K562 (cell line): ENCODE measurements at regions not wholly inside any gene's neighbourhood (a gene's known extent, or its start where the extent isn't known, plus 50 kb on each side); places are given as distances from the start of the nearest gene placed in this dataset.
A peak's percentile ranks its signal among the peaks of the same experiment; 100 is the strongest.

Source experiments
- ARID3A ChIP-seq: IDR thresholded peaks from 2 replicates; pipeline ENCODE4 v1.6.1; 2012; ENCODE audit warnings: low read depth, low read length, improper control_type of control experiment, borderline replicate concordance
- CUX1 ChIP-seq: fragments of 200-800 bp; sonication (Bioruptor generic); IDR thresholded peaks from 2 replicates; pipeline ENCODE4 v1.6.1; 2016; ENCODE audit warnings: missing genetic modification characterization, missing compliant biosample characterization
- ELK3 ChIP-seq: fragments of 450-650 bp; formaldehyde crosslinking; IDR thresholded peaks from 2 replicates; pipeline ENCODE4 v1.4.0; 2020; ENCODE audit warnings: mild to moderate bottlenecking
- GATA2 ChIP-seq: sonication (generic); formaldehyde crosslinking; IDR thresholded peaks from 2 replicates; pipeline ENCODE4 v1.4.0; 2020; ENCODE audit warnings: mild to moderate bottlenecking, missing genetic modification reagents
- HCFC1 ChIP-seq: IDR thresholded peaks from 2 replicates; pipeline ENCODE4 v1.6.1; 2012; ENCODE audit warnings: low read depth, low read length, improper control_type of control experiment
- HNRNPK ChIP-seq: fragments of 200-400 bp; formaldehyde crosslinking; IDR thresholded peaks from one replicate; pipeline ENCODE4 v1.6.1; 2018; ENCODE audit warnings: mild to moderate bottlenecking, low read depth, low read length; ENCODE audit not compliant: poor library complexity, severe bottlenecking
- IRF1 ChIP-seq: sonication (generic); formaldehyde crosslinking; IDR thresholded peaks from 2 replicates; pipeline ENCODE4 v1.8.0; 2022; ENCODE audit warnings: missing genetic modification reagents, mild to moderate bottlenecking, borderline replicate concordance
- MCM2 ChIP-seq: fragments of 450-650 bp; IDR thresholded peaks from 2 replicates; pipeline ENCODE4 v1.6.1; 2017; ENCODE audit warnings: low read depth, mild to moderate bottlenecking
- ZKSCAN3 ChIP-seq: fragments of 250-450 bp; sonication (Bioruptor Pico); IDR thresholded peaks from 2 replicates; pipeline ENCODE4 v1.4.0; 2020
- ZMIZ1 ChIP-seq, 2 experiments: fragments of 150-350 bp in 1 of 2; IDR thresholded peaks; 2 replicates each; pipeline ENCODE4 v1.6.1; 2012 to 2016; ENCODE audit warnings: low read depth in 2 of 2, low read length in 2 of 2, mild to moderate bottlenecking in 1 of 2, moderate library complexity in 1 of 2
- ZNF699 ChIP-seq: fragments of 250-450 bp; sonication (Bioruptor Pico); IDR thresholded peaks from 2 replicates; pipeline ENCODE4 v1.8.0; 2021; ENCODE audit warnings: mild to moderate bottlenecking, moderate library complexity; ENCODE audit not compliant: insufficient replicate concordance
- ZNF707 ChIP-seq: fragments of 250-450 bp; sonication (Bioruptor Pico); conservative IDR thresholded peaks from 2 replicates; pipeline ENCODE4 v1.8.0; 2022; ENCODE audit warnings: inconsistent platforms, mild to moderate bottlenecking, moderate library complexity

GRCh38 chr9:129401623-129402370, 219.1 kb downstream of the C9orf50 start (continued):
- no peak for TF ChIP-seq ELK3 (CRISPR knock-in tag)
- no peak for TF ChIP-seq ZNF707 (CRISPR knock-in tag)
- no peak for TF ChIP-seq IRF1
- no peak for TF ChIP-seq HCFC1
- TF ChIP-seq ARID3A = no peak
- TF ChIP-seq HNRNPK = no peak
- TF ChIP-seq GATA2 (CRISPR knock-in tag) = no peak
- TF ChIP-seq ZNF699 (CRISPR knock-in tag) = no peak
- TF ChIP-seq ZMIZ1 (IDR thresholded peaks at IDR 0.05; ENCODE audit: low read depth in 2 of 2, low read length in 2 of 2) = no peak
- no peak for TF ChIP-seq CUX1
- TF ChIP-seq MCM2 = peak; percentile 63; the same call in 1 of the 2 replicates
- TF ChIP-seq ZKSCAN3 = no peak
